ENCODE measurements at regions not wholly inside any gene's neighbourhood (a gene's known extent, or its start where the extent isn't known, plus 50 kb on each side); places are given as distances from the start of the nearest gene placed in this dataset.

- TF ChIP-seq SUZ12 (IDR thresholded peaks at IDR 0.05; ENCODE audit: low read length) = no peak
- no peak for TF ChIP-seq MAFK (IDR thresholded peaks at IDR 0.05; ENCODE audit: low read depth, low read length)
- no peak for TF ChIP-seq POLR2A (IDR thresholded peaks at IDR 0.05; ENCODE audit: control extremely low read depth in 1 of 2, low read depth in 2 of 2, low read length in 2 of 2)
- no peak for TF ChIP-seq KDM1A (IDR thresholded peaks at IDR 0.05; ENCODE audit: borderline replicate concordance, low read length)
- TF ChIP-seq BRCA1 (IDR thresholded peaks at IDR 0.05; ENCODE audit: low read depth, low read length) = no peak
- no peak for TF ChIP-seq CHD2 (IDR thresholded peaks at IDR 0.05; ENCODE audit: low read length)
Observed at GRCh38 chr18:76604935-76605240, 109.8 kb upstream of the ZNF516 start (continued).

All from H1 (cell line).